ENCODE measurements at regions not wholly inside any gene's neighbourhood (a gene's known extent, or its start where the extent isn't known, plus 50 kb on each side); places are given as distances from the start of the nearest gene placed in this dataset.

- H3K9me3 ChIP-seq (ENCODE audit: low read length): no peaks in the 10 kb centered on the region; the same call in 1 of the 2 replicates
- peaks cover 7% of the 10 kb centered on the region for H3K27me3 ChIP-seq (ENCODE audit: insufficient read depth, low read length)
- no peaks in the 10 kb centered on the region for H3K4me1 ChIP-seq (ENCODE audit: insufficient read depth, low read length, severe bottlenecking)
- H3K36me3 ChIP-seq (ENCODE audit: insufficient read depth, low read length): no peaks in the 10 kb centered on the region
- H3F3A ChIP-seq (ENCODE audit: insufficient read depth, low read length): no peaks in the 10 kb centered on the region
- H4K20me1 ChIP-seq (ENCODE audit: insufficient read depth, low read length): no peaks in the 10 kb centered on the region
- no peak overlapping the region for H3K4me2 ChIP-seq (ENCODE audit: low read length)
- no peak overlapping the region for H3K27ac ChIP-seq (ENCODE audit: low read depth, low read length, poor library complexity, severe bottlenecking)
- H3K79me2 ChIP-seq (ENCODE audit: insufficient read depth, low read length): no peaks in the 10 kb centered on the region
- H3K9ac ChIP-seq (ENCODE audit: low read length): no peak overlapping the region
- no peak for TF ChIP-seq CTCF (IDR thresholded peaks at IDR 0.05; ENCODE audit: low read length)
- TF ChIP-seq EZH2 (IDR thresholded peaks at IDR 0.05; ENCODE audit: borderline replicate concordance, low read length): no peak
- no peak overlapping the region for H2AFZ ChIP-seq (ENCODE audit: low read length)
- H3K4me3 ChIP-seq (ENCODE audit: low read depth, low read length, poor library complexity, severe bottlenecking): no peak overlapping the region
- H3K9me2 ChIP-seq (ENCODE audit: low read depth, low read length): no peaks in the 10 kb centered on the region
Measured at GRCh38 chr6:6748001-6748400, 159.5 kb downstream of the LY86 start.

- Histone ChIP-seq H4K20me1 (ENCODE audit: insufficient read depth, low read length) (no peaks in the 10 kb centered on the region), H2AFZ (ENCODE audit: low read length) (no peak overlapping the region), H3K36me3 (ENCODE audit: insufficient read depth, low read length) (no peaks in the 10 kb centered on the region), H3K9me2 (ENCODE audit: low read depth, low read length) (no peaks in the 10 kb centered on the region), H3K4me1 (ENCODE audit: insufficient read depth, low read length, severe bottlenecking) (no peaks in the 10 kb centered on the region), H3K9me3 (ENCODE audit: low read length) (no peaks in the 10 kb centered on the region; the same call in 1 of the 2 replicates), H3K4me2 (ENCODE audit: low read length) (no peak overlapping the region), H3K27ac (ENCODE audit: low read depth, low read length, poor library complexity, severe bottlenecking) (no peak overlapping the region), H3K4me3 (ENCODE audit: low read depth, low read length, poor library complexity, severe bottlenecking) (no peak overlapping the region), H3K27me3 (ENCODE audit: insufficient read depth, low read length) (peaks cover 7% of the 10 kb centered on the region), H3K79me2 (ENCODE audit: insufficient read depth, low read length) (no peaks in the 10 kb centered on the region), H3K9ac (ENCODE audit: low read length) (no peak overlapping the region), H3F3A (ENCODE audit: insufficient read depth, low read length) (no peaks in the 10 kb centered on the region)
- TF ChIP-seq CTCF (IDR thresholded peaks at IDR 0.05; ENCODE audit: low read length): no peak
- no peak for TF ChIP-seq EZH2 (IDR thresholded peaks at IDR 0.05; ENCODE audit: borderline replicate concordance, low read length)
Measured at GRCh38 chr6:6749702-6750491, 161.4 kb downstream of the LY86 start.

GRCh38 chr6:6750594-6751265 is 162.2 kb downstream of the LY86 start:
- H4K20me1 ChIP-seq (ENCODE audit: insufficient read depth, low read length): no peaks in the 10 kb centered on the region
- no peak overlapping the region for H3K9ac ChIP-seq (ENCODE audit: low read length)
- no peak overlapping the region for H3K27ac ChIP-seq (ENCODE audit: low read depth, low read length, poor library complexity, severe bottlenecking)
- no peaks in the 10 kb centered on the region for H3K9me3 ChIP-seq (ENCODE audit: low read length)
- H3F3A ChIP-seq (ENCODE audit: insufficient read depth, low read length): no peaks in the 10 kb centered on the region
- no peak overlapping the region for H2AFZ ChIP-seq (ENCODE audit: low read length)
- H3K4me3 ChIP-seq (ENCODE audit: low read depth, low read length, poor library complexity, severe bottlenecking): no peak overlapping the region
- H3K79me2 ChIP-seq (ENCODE audit: insufficient read depth, low read length): no peaks in the 10 kb centered on the region
- no peaks in the 10 kb centered on the region for H3K36me3 ChIP-seq (ENCODE audit: insufficient read depth, low read length)
- no peaks in the 10 kb centered on the region for H3K4me1 ChIP-seq (ENCODE audit: insufficient read depth, low read length, severe bottlenecking)
- no peaks in the 10 kb centered on the region for H3K9me2 ChIP-seq (ENCODE audit: low read depth, low read length)
- H3K4me2 ChIP-seq (ENCODE audit: low read length): no peak overlapping the region
- H3K27me3 ChIP-seq (ENCODE audit: insufficient read depth, low read length): peaks cover 7% of the 10 kb centered on the region
- no peak for TF ChIP-seq EZH2 (IDR thresholded peaks at IDR 0.05; ENCODE audit: borderline replicate concordance, low read length)
- no peak for TF ChIP-seq CTCF (IDR thresholded peaks at IDR 0.05; ENCODE audit: low read length)
